ENCODE measurements at regions not wholly inside any gene's neighbourhood (a gene's known extent, or its start where the extent isn't known, plus 50 kb on each side); places are given as distances from the start of the nearest gene placed in this dataset.
A peak's percentile ranks its signal among the peaks of the same experiment; 100 is the strongest.
"Not testable (repeated sequence)": the region's sequence is repeated elsewhere in the genome, so short reads cannot be mapped to it uniquely, and the experiment has no call there.

DNA sequence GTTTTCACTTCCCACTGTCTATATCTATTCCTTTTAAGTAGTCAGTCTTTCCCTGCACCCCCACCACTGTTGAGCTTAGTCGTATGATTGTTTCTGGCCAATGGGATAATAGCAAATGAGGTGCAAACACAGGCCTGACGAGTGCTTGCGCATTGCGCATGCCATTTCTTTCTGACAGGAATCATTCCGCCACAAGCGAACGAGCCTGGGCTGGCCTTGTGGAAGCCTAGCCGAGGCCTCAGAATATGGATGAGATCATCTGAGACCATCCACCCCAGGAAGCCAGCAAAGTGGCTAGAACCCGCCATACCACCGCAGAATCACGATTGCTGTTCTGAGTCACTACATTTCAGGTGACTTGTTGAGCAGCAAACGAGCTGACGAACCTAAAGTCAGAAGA lies 52.2 kb upstream of the PRL start:
- FAIRE-seq, result no peak
- no peak for DNase-seq (ENCODE audit: extremely low spot score, insufficient read length, low read depth)

DNA sequence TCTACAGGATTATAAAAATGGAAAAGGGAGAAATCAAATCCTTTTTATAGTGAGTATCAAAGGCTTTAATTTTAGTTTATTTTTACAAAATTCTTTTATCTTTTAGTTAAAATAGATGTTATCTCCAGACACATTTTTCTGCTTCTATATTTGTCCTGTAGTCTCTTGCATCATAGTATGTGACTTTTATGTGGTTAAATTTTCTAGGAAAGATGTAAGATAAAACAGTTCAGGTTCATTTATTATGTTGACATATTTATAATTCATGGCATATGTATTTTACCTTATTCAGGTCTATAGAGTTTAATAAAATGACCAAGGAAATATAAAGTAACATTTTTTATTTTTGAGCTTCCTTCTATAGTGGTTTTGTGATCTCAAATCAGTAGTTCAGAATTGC lies 52.7 kb upstream of the PRL start:
- DNase-seq (ENCODE audit: extremely low spot score, insufficient read length, low read depth) (no peak), FAIRE-seq (no peak)

DNA sequence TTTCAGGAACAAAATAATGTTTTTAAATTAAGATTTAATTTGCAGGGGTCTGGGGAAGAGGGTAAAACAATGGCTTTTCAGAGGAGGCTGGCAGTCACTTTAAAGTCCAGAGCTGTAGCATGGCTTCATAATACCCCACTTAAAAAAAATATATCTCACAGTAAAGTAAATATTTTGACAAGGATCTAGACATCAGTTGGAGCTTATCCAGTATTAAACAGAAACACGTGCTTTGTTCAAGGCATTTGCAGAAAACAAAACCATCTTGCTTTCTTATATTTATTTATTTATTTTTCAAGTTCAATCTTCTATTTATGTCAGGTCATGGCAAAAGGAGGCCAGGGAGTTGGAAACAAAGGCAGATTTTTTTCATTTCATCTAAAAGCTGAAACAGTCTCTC lies 53.3 kb upstream of the PRL start:
- DNase-seq (ENCODE audit: extremely low spot score, insufficient read length, low read depth) (no peak), FAIRE-seq (no peak)

DNA sequence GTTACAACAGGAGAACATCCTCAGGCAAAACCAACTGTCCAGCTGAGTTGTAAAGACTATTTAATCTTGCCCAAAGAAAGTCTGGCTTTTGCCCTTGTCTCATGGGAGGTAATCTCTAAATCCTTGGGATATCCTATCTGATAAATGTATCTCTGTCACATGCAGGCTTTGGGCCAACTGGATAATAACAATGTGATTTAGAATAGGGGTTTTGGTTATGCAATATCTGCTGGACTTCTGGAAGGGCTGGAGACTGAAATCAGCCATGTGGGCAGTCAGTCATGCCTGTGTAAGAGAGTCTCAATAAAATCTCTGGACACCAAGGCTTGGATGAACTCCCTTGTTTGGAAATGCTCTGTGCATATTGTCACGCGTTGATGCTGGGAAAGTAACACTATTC lies 56.3 kb upstream of the PRL start:
- no peak for FAIRE-seq
- DNase-seq (ENCODE audit: extremely low spot score, insufficient read length, low read depth), result no peak

DNA sequence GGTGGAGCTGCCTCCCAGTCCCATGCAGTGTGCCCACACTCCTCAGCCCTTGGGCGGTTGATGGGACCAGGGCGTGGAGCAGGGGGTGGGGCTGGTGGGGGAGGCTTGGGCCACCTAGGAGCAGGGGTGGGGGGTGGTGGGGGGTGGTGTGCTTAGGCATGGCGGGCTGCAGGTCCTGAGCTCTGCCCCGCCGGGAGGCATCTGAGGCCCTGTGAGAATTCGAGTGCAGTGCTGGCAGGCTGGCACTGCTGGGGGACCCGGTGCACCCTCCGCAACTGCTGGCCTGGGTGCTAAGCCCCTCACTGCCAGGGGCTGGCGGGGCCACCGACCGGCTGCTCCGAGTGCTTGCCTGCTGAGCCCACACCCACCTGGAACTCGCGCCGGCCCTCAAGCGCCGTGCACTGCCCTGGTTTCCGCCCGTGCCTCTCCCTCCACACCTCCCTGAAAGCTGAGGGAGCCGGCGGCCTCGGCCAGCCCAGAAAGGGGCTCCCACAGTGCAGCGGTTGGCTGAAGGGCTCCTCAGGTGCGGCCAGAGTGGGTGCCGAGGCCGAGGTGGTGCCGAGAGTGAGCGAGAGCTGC lies 59.6 kb upstream of the PRL start:
- DNase-seq (ENCODE audit: extremely low spot score, insufficient read length, low read depth), result no peak
- no peak for FAIRE-seq

DNA sequence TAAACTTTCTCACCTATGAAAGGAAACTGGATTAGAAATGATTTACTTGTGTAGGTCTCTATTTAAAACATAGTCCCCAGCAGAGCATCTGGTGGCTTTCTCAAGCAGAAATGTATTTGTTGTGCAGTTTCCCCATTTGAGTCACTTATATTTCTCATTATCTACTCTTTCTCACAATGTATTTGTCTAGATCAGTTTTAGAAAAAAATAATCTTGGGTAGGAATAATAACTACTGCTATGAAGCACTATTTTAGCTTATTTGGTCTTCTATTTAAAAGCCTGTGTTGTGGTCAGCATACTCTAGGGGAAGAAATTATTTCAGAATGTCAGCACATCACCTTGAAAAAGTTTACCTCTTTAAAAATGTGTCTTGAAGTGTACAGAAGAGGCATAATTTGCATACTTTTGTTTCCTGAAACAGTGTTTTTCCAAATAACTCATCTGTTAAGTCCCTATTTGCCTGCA lies 60.9 kb upstream of the PRL start:
- FAIRE-seq (no peak), DNase-seq (ENCODE audit: extremely low spot score, insufficient read length, low read depth) (no peak)

DNA sequence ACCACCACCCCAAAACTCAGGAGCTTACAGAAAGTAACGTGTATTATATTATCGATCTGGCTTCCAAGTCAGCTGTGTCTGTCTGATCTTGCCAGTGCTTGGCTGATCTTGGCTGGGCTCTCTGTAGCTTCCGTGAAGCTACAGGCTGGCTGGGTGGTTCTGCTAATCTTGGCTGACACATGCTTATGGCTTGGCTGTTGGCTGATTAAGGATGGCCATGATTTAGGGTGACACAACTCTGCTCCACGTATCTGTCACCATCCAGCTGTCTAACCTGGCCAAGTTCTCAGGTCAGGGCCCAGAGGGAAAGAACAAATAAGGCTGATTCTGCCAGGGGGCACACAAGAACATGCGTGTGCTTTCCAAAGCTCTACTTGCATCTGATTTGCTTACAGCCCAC lies 64.7 kb upstream of the PRL start:
- FAIRE-seq (no peak), DNase-seq (ENCODE audit: extremely low spot score, insufficient read length, low read depth) (no peak)

DNA sequence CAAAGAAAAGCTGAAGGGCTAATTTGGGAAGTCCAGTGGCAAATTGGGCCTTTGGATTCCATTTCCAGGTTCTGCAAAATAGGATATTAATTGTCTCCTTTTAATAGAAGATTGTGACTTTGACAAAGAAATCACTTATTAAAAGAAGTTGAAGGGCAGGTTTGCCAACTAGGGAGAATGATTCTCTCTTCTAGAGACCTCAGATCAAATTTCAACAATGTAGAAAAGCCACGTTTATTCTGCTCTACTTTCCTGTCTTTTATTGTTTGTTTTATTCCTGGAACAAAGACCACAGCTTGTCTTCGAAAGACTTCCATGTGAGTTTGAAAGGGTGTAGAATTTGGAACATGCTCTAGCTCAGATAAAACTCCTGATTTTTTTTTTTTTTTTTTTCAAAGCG lies 65.5 kb upstream of the PRL start:
- no peak for FAIRE-seq
- DNase-seq (ENCODE audit: extremely low spot score, insufficient read length, low read depth), result no peak

DNA sequence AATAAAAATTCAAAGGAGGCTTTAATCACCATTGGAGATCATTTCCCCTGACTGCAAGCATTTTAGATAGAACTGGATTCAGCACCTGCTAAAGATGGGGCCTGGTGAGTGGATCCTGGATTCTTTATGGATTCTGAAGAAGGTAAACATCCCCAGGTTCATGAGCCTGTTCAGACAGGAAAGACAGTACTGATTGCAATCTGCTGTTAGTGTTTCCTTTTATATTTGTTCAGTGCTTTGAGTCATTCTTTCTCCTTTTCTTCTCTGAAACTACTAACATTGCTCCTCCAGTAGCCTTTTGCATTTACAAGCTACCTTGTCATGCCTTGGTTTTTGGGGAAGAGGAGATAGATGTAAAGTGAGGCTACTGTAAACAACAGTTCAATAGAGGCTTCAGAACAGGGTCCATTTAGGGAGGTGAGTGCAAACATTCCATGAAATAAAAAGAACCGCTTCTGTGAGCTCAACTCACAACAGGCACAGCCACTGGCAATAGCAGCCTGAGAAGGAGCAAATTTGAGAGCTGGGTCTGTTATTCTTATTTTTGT lies 66.4 kb upstream of the PRL start:
- DNase-seq (ENCODE audit: extremely low spot score, insufficient read length, low read depth) (no peak), FAIRE-seq (no peak)

DNA sequence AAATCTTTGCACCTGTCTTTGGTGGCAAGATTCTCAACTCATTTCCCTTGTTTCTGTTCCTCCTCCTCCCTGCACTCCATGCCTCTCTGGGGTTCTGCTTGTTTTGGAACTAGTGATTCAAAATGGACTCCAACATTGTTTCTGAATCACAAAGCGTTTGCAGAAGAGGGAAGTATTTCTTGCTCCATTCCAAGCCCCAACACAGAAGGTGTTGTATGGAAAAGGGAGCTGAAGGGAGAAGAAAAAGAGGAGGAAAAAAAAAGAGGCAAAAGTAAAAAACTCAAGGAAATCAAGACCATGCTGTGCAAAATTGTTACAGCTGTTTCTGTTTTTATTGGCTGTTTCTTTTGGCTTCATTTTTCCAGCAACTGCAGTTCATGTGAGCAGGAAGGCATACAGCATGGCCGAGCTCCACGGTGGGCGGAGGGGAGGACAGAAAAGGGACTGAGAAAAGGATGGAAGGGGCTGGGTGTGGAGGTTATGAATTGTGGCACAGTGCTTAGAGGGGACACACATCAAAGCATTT lies 66.9 kb upstream of the PRL start:
- no peak for DNase-seq (ENCODE audit: extremely low spot score, insufficient read length, low read depth)
- FAIRE-seq, result no peak

DNA sequence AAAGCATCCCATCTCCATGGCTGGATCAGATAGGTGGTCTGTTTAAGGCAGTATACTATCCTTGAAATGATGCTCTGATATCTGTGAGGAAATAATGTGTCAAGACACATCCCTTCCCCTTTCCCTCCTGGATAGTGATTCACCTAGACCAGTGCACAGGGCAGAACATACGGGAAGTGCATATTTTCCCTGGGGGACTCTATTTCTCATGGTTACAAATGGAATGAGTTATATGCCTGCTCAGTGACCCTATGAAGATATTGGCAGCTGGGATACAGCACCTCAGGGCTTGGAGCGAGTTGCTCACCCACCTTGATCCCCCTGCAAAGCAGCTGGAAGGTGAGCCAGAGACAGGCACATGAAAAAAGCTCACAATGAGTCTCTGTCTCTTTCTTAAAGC lies 67.5 kb upstream of the PRL start:
- no peak for DNase-seq (ENCODE audit: extremely low spot score, insufficient read length, low read depth)
- FAIRE-seq, result no peak

DNA sequence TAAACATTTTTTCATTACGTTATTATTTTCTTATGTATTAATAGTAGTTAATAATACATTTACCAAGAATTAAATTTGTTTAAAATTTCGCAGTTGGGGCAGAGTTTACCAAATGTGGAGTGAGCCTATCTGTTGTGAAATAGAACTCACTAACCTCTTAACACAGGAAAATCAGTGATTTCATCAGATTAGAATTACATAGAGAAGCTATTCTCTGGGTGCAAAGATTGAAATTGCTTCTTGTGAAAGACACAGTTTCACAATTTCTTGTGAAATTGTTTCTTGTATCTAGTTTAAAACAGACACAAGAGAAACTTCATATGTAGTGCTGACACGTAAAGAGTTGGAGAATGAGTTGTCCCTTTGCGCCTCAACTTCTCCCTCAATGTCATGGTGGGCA lies 69.4 kb upstream of the PRL start:
- DNase-seq (ENCODE audit: extremely low spot score, insufficient read length, low read depth), result no peak
- FAIRE-seq, result no peak

DNA sequence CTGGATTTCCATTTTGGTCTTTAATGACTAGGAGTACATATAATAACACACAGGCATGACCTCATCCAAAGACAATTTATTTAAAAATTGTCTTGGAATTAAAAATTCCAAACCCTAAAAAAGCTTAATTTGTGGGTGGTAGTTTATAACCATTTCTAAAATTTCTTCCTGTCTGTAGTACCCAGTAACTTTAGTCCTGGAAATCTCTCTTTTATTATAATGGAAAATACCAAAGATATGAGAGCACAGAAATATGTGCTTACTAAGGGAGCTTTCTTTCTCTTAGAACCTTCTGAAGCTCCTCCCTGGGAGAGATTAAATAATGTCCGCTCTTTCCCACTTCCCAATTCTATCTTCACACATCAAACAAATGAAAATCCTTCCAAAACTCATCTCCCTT lies 70.5 kb upstream of the PRL start:
- DNase-seq (ENCODE audit: extremely low spot score, insufficient read length, low read depth) (no peak), FAIRE-seq (no peak)

DNA sequence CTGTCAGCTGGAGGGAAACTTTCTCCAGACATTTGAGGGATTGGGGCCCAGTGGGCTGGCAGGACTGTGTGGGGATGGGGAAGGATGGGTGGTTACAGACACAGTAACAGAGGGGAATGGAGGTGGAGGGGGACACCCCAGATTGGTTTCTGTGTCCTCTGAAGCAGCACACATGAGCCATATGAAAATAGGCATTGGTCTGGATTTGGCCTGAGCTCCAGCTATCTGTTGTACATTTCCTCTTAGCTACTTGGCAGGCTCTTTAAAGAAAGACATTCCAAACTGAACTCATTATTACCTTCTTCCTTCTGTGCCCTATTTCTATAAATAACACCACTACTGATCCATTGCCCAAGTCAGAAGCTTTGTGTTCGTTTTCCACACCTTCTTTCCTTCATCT lies 72.0 kb upstream of the PRL start:
- no peak for FAIRE-seq

DNA sequence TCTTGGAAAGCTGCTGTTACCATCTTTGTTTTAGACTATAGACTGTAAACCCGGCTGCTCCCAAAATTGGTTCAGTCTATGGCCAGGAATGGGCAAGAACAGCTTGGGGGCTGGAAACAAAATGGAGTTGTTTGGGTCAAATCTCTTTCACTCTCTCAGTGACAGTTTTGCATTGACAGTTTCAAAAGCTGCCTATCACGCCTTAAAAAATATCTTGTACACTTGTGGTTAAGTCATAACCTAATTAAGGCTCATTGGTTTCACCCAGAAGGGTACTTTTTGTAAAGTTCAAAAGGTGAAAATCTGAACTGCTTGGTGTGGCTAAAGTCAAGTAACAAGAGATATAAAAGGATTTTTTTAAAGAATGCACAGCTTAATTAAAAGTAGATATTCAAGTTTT lies 76.1 kb upstream of the PRL start:
- FAIRE-seq (peak; percentile 24), DNase-seq (ENCODE audit: extremely low spot score, insufficient read length, low read depth) (no peak)

More for the DNA sequence above, 72.0 kb upstream of the PRL start:
- no peak for DNase-seq (ENCODE audit: extremely low spot score, insufficient read length, low read depth)

DNA sequence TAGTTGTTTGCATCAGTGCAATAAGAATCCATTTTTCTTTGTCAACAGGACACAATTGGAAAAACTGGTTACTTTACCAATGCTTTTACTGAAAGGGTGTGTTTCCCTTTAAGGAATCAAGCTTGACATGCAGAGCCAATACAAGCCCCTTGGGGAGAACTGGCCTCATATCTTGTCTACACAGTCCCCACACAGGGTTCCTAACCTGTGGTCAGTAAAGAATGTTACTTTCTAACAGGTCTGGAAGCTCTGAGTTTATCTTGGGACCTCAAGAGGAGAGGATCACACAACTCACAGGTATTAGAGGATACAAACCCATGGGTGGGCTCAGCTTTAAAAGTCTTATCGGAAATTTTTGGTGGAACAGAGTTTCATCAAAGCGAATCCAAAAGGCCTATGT lies 78.1 kb upstream of the PRL start:
- not testable (repeated sequence) for FAIRE-seq; DNase-seq (ENCODE audit: extremely low spot score, insufficient read length, low read depth)

DNA sequence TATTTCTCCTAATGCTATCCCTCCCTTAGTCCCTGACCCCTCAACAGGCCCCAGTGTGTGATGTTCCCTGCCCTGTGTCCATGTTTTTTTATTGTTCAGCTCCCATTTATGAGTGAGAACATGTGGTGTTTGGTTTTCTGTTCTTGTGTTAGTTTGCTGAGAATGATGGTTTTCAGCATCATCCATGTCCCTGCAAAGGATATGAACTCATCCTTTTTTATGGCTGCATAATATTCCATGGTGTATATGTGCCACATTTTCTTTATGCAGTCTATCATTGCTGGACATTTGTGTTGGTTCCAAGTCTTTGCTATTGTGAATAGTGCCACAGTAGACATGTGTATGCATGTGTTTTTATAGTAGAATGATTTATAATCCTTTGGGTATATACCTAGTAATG lies 79.5 kb upstream of the PRL start:
- FAIRE-seq; DNase-seq (ENCODE audit: extremely low spot score, insufficient read length, low read depth): not testable (repeated sequence)

DNA sequence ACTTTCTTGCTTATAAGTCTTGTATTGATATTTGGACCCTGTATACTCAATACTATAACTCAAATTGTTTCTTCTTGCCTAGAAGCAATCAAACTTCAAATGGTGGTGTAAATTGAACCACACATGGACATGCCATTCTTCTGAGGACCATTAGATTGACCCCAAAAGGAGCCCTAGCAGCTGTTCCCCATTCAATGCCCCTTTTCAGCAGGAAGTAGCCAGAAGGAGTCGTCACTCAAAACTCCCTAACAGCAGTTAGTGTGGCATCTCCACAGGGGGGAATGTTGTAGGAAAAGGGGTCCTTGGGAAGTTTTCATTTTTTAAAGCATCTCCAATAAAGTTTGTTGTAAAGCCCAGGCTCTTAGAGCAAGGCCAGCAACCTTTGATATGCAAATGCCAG lies 81.7 kb upstream of the PRL start:
- DNase-seq (ENCODE audit: extremely low spot score, insufficient read length, low read depth); FAIRE-seq: not testable (repeated sequence)

DNA sequence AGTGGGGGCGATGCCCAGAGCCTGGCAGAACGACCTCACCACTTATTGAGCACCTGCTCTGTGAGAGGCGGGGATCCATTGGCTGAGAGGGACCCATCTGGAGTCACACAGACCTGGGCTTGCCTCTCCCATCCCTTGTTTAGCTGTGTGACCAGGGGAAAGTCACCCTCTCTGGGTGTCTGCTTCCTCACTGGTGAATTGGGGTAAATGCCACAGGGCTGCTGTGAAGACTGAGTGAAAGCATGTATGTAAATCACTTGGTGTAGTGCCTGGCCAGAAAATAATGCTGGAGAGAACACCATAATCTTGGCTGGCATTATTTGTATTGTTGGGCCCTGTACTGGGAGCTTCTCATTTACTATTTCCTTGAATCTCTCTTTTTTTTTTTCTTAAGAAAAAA lies 83.4 kb upstream of the PRL start:
- FAIRE-seq (no peak), DNase-seq (ENCODE audit: extremely low spot score, insufficient read length, low read depth) (no peak)

DNA sequence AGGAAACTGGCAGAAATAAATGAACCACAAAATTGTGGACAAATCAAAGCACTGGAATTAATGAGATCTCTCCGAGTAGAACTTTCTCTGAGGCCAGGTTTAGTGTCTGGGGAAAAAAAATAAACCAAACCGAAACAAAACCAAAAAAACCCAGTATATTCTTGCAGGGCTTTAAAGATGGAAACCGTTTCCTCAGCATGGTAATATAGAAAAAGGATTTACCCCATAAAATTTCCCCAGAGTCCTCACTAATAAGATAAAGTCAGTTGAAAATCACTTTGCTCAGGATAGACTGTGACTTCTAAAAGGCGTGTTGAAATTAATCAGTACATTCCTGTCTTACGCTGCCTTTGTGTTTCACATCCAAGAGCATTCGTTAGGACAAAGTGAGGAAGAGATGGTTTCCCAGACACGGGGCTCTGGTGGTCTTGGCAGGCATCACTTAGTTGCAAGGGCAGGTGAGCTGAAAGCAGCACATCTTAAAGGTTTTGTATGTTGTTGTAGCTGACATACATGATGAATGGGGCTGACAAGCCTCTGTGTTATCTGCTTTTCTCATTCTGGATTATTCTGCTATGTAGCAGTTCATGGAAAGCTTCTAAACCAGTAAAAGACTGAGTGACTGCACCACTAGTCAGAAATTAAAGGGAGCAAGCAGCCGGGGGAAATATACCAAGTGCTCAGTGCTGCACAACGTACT lies 85.2 kb upstream of the PRL start:
- FAIRE-seq (no peak), DNase-seq (ENCODE audit: extremely low spot score, insufficient read length, low read depth) (no peak)

DNA sequence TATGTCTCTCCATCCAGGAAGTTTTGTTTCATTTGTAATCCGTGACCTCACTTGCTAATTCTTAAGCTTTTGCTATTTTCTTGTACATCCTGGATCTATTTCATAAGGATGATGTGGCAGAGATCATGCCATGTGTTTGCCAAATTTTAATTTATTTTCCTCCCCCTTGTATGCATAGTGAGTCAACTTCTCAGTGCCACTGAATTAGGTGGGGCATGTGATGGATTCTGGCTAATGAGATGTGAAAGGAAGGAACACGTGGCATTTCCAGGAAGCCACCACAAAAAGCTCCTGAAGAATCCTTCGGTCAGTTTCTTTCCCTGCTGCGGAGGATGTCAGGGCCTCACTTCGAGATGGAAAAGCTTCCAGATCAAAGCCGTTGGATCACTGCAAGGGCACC lies 86.2 kb upstream of the PRL start:
- DNase-seq (ENCODE audit: extremely low spot score, insufficient read length, low read depth) (no peak), FAIRE-seq (no peak)

DNA sequence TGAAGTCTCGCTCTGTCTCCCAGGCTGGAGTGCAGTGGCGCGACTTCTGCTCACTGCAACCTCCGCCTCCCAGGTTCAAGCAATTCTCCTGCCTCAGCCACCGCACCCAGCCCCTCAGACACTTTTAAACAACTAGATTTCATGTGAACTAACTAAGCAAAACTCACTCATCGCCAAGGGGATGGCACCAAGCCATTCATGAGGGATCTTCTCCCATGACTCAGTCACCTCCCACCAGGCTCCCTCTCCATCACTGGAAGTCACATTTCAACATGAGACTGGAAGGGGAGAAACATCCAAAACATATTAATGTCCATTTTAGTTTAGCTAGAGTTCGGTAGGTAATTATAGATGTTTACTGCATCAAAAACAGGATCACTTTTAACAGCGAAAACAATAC lies 95.9 kb upstream of the PRL start:
- FAIRE-seq (no peak), DNase-seq (ENCODE audit: extremely low spot score, insufficient read length, low read depth) (no peak)

Data from GM18507 (cell line).